ENCODE measurements at regions not wholly inside any gene's neighbourhood (a gene's known extent, or its start where the extent isn't known, plus 50 kb on each side); places are given as distances from the start of the nearest gene placed in this dataset.

DNA sequence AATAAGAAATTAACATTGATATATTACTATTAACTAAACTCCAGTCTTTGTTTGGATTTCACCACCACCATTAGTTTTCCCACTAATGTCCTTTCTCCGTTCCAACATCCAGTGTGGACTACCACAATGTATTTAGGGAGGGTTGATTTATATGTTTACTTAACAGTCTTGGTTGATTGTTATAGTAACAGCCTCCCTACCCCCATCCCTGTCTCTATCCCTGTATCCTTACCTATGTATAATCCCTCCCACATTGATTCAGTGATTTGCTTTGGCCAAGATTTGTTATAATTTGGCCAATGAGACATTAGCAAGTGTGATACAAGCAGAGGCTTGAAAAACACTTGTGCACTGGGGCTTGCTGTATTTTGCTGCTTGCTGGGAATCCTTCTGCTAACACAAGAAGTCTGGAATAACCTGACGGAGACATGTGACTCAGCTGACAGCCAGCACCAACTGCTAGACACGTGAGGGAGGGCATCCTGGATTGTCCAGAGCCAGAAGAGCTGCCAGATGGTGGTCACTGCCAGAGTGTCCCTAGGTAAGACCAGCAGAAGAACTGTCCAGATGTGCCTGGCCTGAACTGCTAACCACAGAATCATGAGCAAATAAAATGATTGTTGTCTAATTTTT is 51.2 kb upstream of the TCF7 start:
- TF ChIP-seq, protein P1, sequence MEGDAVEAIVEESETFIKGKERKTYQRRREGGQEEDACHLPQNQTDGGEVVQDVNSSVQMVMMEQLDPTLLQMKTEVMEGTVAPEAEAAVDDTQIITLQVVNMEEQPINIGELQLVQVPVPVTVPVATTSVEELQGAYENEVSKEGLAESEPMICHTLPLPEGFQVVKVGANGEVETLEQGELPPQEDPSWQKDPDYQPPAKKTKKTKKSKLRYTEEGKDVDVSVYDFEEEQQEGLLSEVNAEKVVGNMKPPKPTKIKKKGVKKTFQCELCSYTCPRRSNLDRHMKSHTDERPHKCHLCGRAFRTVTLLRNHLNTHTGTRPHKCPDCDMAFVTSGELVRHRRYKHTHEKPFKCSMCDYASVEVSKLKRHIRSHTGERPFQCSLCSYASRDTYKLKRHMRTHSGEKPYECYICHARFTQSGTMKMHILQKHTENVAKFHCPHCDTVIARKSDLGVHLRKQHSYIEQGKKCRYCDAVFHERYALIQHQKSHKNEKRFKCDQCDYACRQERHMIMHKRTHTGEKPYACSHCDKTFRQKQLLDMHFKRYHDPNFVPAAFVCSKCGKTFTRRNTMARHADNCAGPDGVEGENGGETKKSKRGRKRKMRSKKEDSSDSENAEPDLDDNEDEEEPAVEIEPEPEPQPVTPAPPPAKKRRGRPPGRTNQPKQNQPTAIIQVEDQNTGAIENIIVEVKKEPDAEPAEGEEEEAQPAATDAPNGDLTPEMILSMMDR (conservative IDR thresholded peaks at IDR 0.05): no peak

DNA sequence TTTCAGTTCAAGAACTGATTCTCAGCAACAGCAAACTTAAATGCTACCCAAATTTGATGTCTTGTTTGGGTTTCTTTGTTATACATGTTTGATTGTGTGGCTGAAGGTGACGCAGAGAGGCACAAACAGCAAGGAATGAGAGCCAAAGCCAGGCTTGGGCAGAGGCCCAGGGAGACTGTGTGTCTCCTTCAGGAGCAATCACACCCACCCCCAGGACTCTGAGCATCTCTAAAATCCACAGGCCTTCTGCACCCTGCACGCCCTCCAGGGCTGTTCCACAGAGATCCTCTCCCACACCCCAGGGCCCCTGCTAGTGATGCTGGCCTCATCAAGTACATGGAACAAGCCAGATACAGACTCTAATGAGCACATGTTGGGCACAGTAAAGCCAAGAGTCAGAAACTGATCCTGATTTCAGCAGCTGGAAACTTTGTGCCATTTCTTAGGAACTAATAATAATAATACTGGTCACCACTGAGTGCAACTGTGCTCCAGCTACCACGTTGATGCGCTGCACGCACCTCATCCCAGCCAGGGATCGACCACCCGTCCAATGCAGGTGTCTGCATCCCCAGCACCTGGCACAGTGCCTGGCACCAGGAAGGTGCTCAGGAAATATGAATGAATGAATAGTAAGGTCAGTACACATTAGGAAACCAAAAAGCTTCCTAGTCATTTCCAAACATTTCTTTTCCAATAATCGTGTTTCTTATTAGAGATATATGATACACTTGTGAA is 54.6 kb upstream of the TCF7 start:
- TF ChIP-seq, protein P1 (conservative IDR thresholded peaks at IDR 0.05): no peak
- no peak overlapping the region for H3K27ac ChIP-seq

More for the DNA sequence above, 51.2 kb upstream of the TCF7 start:
- H3K27ac ChIP-seq: peak overlapping the region; percentile 18; the same call in 1 of the 2 replicates

DNA sequence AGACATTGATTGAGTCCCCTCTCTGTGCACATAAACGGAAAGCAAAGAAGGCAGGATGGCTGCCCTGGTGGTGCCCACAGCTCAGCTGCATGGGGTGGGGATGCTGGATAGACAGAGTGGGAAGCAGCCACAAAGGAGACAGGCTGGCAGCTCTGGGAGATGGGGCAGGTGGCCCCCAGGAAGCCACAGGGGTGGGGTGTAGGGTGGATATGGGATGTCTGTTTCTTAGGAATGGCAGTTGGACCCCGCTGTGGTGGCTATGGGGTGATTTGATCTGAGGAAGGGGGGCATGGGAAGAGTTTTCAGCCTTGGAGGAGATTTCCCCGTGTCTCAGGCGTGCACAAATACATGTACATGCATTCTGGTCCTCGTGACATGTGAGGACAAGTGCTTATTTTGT is 50.2 kb upstream of the VDAC1 start:
- H3K27ac ChIP-seq: peak overlapping the region; percentile 71
- TF ChIP-seq, protein P1 (conservative IDR thresholded peaks at IDR 0.05): no peak

All from VCaP (cell line).